PFSK-1 (cell line): ENCODE measurements at regions not wholly inside any gene's neighbourhood (a gene's known extent, or its start where the extent isn't known, plus 50 kb on each side); places are given as distances from the start of the nearest gene placed in this dataset.

Experiments used
- FOXP2 ChIP-seq: optimal IDR thresholded peaks from 2 replicates; pipeline ENCODE3; 2011; ENCODE audit warnings: borderline replicate concordance, control low read depth, inconsistent platforms; ENCODE audit not compliant: insufficient read depth; ENCODE audit errors: extremely low read length, extremely low read depth
- POLR2AphosphoS5 ChIP-seq: IDR thresholded peaks from 2 replicates; pipeline ENCODE4 v1.6.1; 2012; ENCODE audit warnings: low read depth, mild to moderate bottlenecking, control low read depth, low read length, moderate library complexity
- REST ChIP-seq, 2 experiments: IDR thresholded peaks; 2 replicates each; pipeline versions ENCODE4 v1.6.1 to v1.8.0; 2011 to 2012; ENCODE audit warnings: low read depth in 2 of 2, low read length in 2 of 2, control low read depth in 1 of 2, inconsistent platforms in 1 of 2, mild to moderate bottlenecking in 1 of 2, moderate library complexity in 1 of 2; ENCODE audit not compliant: insufficient read depth in 1 of 2
- SIN3A ChIP-seq: IDR thresholded peaks from 2 replicates; pipeline ENCODE4 v1.6.1; 2012; ENCODE audit warnings: mild to moderate bottlenecking, low read length, moderate library complexity, borderline replicate concordance; ENCODE audit not compliant: insufficient read depth
- TAF1 ChIP-seq: IDR thresholded peaks from 2 replicates; pipeline ENCODE4 v1.6.1; 2012; ENCODE audit warnings: low read length, control low read depth, borderline replicate concordance; ENCODE audit not compliant: insufficient read depth

GRCh38 chr15:39193611-39194010 lies 387.3 kb upstream of the THBS1 start:
- TF ChIP-seq POLR2AphosphoS5 = no peak
- TF ChIP-seq SIN3A = no peak
- TF ChIP-seq FOXP2 = no peak
- TF ChIP-seq REST (IDR thresholded peaks at IDR 0.05; ENCODE audit: insufficient read depth in 1 of 2, low read depth in 2 of 2, low read length in 2 of 2) = no peak
- no peak for TF ChIP-seq TAF1

- TF ChIP-seq TAF1 (no peak), FOXP2 (no peak), POLR2AphosphoS5 (no peak), REST (IDR thresholded peaks at IDR 0.05; ENCODE audit: insufficient read depth in 1 of 2, low read depth in 2 of 2, low read length in 2 of 2) (no peak), SIN3A (no peak)
Observed at GRCh38 chr15:39194106-39194830, 386.6 kb upstream of the THBS1 start.

DNA sequence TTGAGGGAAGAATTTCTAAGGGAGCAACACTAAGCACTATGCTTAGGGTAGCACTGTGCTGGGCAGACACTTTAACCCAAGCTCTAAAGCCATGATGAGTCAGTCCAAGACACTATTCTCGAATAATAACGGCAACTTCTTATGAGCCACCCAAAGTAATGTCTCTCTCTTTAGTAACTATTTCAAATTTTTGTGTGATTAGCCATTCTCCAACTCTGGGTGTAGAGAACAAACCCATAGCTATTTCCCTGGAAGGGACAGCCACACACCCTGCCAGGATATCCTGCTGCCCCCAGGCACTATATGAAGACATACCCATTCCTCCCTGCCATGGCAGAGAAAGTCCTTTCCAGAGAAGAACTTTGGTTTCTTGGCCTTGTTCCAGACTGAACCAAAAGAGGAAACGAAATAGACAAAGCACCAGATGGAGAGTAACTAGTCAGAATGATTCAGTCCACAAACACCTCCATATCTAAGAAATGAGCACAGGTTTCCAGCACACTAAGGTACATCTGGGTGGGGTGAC lies 384.9 kb upstream of the THBS1 start:
- no peak for TF ChIP-seq FOXP2
- TF ChIP-seq REST (IDR thresholded peaks at IDR 0.05; ENCODE audit: insufficient read depth in 1 of 2, low read depth in 2 of 2, low read length in 2 of 2) = no peak
- TF ChIP-seq POLR2AphosphoS5 = no peak
- no peak for TF ChIP-seq TAF1
- no peak for TF ChIP-seq SIN3A

GRCh38 chr15:39198044-39199000 lies 382.6 kb upstream of the THBS1 start:
- no peak for TF ChIP-seq REST (IDR thresholded peaks at IDR 0.05; ENCODE audit: insufficient read depth in 1 of 2, low read depth in 2 of 2, low read length in 2 of 2)
- TF ChIP-seq POLR2AphosphoS5 = no peak
- TF ChIP-seq SIN3A = no peak
- no peak for TF ChIP-seq FOXP2
- no peak for TF ChIP-seq TAF1
